ENCODE measurements at regions not wholly inside any gene's neighbourhood (a gene's known extent, or its start where the extent isn't known, plus 50 kb on each side); places are given as distances from the start of the nearest gene placed in this dataset.

DNA sequence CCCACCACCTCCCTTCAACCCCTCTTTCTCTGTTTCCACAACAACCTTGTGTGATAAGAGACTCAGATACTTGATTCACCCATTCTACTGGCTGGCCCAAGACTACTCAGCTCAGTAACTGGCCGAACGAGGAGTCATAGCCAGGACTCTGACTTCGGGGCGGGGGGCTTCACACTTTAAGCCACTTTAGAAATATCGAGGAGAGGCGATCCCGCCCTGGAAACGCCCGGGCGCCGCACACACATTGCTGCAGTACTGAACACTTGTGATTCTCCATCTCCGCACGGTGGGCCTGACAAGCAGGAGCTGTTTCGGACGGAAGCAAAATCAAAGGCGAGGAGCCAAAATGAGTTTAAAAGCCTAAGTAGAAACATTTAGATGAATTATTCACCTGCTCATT, 182.1 kb downstream of the NPHP4 start:
- TF ChIP-seq, protein P1, sequence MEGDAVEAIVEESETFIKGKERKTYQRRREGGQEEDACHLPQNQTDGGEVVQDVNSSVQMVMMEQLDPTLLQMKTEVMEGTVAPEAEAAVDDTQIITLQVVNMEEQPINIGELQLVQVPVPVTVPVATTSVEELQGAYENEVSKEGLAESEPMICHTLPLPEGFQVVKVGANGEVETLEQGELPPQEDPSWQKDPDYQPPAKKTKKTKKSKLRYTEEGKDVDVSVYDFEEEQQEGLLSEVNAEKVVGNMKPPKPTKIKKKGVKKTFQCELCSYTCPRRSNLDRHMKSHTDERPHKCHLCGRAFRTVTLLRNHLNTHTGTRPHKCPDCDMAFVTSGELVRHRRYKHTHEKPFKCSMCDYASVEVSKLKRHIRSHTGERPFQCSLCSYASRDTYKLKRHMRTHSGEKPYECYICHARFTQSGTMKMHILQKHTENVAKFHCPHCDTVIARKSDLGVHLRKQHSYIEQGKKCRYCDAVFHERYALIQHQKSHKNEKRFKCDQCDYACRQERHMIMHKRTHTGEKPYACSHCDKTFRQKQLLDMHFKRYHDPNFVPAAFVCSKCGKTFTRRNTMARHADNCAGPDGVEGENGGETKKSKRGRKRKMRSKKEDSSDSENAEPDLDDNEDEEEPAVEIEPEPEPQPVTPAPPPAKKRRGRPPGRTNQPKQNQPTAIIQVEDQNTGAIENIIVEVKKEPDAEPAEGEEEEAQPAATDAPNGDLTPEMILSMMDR (IDR thresholded peaks at IDR 0.05), result no peak
- TF ChIP-seq POLR2A (IDR thresholded peaks at IDR 0.05), result no peak
